Smooth muscle cell (in vitro differentiated cells): ENCODE measurements at regions not wholly inside any gene's neighbourhood (a gene's known extent, or its start where the extent isn't known, plus 50 kb on each side); places are given as distances from the start of the nearest gene placed in this dataset.

ENCODE experiments used
- DNase-seq: peaks from one replicate; lab custom pipeline; 2025; ENCODE audit not compliant: unreplicated experiment; lab: John Stamatoyannopoulos, UW
- H2AFZ ChIP-seq: fragments of 200-600 bp; sonication (generic); 2 replicates; pipeline ENCODE4 v1.6.0; 2016; ENCODE audit warnings: antibody characterized with exemption, low read depth, mild to moderate bottlenecking
- H3F3A ChIP-seq: fragments of 200-600 bp; sonication (generic); 2 replicates; pipeline ENCODE4 v1.6.0; 2017; ENCODE audit warnings: antibody characterized with exemption, low read depth
- H3K27ac ChIP-seq: fragments of 200-600 bp; sonication (generic); 2 replicates; pipeline ENCODE4 v1.5.1; 2016; ENCODE audit warnings: low read depth, mild to moderate bottlenecking
- H3K27me3 ChIP-seq: fragments of 200-600 bp; sonication (generic); 2 replicates; pipeline ENCODE4 v1.6.1; 2016; ENCODE audit warnings: low read depth, mild to moderate bottlenecking
- H3K36me3 ChIP-seq: fragments of 200-600 bp; sonication (generic); 2 replicates; pipeline ENCODE4 v1.5.1; 2016; ENCODE audit warnings: low read depth
- H3K4me1 ChIP-seq: fragments of 200-600 bp; sonication (generic); 2 replicates; pipeline ENCODE4 v1.5.1; 2016; ENCODE audit warnings: low read depth
- H3K4me2 ChIP-seq: fragments of 200-600 bp; sonication (generic); 2 replicates; pipeline ENCODE4 v1.6.0; 2016; ENCODE audit warnings: mild to moderate bottlenecking
- H3K4me3 ChIP-seq: fragments of 200-600 bp; sonication (generic); 2 replicates; pipeline ENCODE4 v1.5.1; 2016; ENCODE audit warnings: mild to moderate bottlenecking
- H3K79me2 ChIP-seq: fragments of 200-600 bp; sonication (generic); 2 replicates; pipeline ENCODE4 v1.6.0; 2016; ENCODE audit warnings: low read depth, mild to moderate bottlenecking
- H3K9ac ChIP-seq: fragments of 200-600 bp; sonication (generic); 2 replicates; pipeline ENCODE4 v1.6.0; 2016; ENCODE audit warnings: low read depth
- H3K9me3 ChIP-seq: fragments of 200-600 bp; sonication (generic); replicated peaks from 2 replicates; pipeline ENCODE4 v1.5.1; 2016; ENCODE audit warnings: low read depth
- H4K20me1 ChIP-seq: fragments of 200-600 bp; sonication (generic); 2 replicates; pipeline ENCODE4 v1.6.0; 2016; ENCODE audit warnings: low read depth
- WGBS: methylation state at CpG from one replicate; pipeline ENCODE4 v1.1.7; 2016; ENCODE audit warnings: low lambda C conversion rate; 5-methylcytosine and 5-hydroxymethylcytosine counted together
- TF ChIP-seq, protein P1 (sequence below): fragments of 200-600 bp; sonication (generic); IDR thresholded peaks from 2 replicates; pipeline ENCODE4 v1.5.1; 2017; ENCODE audit warnings: borderline replicate concordance, mild to moderate bottlenecking, antibody characterized with exemption; ENCODE audit not compliant: insufficient read depth, poor library complexity, severe bottlenecking

DNA sequence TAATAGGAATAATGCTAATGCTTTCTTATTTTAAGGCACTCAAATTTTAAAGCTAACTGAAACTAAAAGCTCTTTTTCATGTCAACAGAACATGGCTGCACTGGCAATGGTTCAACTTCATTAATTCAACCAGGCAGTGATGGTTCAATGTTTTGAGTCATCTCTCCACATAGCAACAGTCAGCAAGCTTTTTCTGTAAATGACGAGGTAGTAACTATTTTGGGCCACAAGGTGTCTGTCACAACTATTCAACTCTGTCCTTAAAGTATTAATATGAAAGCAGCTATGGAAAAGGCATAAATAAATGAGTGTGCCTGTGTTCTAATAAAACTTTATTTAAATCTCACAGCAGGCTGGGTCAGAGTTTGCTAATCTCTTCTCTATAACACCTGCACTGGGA, 1425.6 kb upstream of the PIK3C3 start:
- TF ChIP-seq, protein P1, sequence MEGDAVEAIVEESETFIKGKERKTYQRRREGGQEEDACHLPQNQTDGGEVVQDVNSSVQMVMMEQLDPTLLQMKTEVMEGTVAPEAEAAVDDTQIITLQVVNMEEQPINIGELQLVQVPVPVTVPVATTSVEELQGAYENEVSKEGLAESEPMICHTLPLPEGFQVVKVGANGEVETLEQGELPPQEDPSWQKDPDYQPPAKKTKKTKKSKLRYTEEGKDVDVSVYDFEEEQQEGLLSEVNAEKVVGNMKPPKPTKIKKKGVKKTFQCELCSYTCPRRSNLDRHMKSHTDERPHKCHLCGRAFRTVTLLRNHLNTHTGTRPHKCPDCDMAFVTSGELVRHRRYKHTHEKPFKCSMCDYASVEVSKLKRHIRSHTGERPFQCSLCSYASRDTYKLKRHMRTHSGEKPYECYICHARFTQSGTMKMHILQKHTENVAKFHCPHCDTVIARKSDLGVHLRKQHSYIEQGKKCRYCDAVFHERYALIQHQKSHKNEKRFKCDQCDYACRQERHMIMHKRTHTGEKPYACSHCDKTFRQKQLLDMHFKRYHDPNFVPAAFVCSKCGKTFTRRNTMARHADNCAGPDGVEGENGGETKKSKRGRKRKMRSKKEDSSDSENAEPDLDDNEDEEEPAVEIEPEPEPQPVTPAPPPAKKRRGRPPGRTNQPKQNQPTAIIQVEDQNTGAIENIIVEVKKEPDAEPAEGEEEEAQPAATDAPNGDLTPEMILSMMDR: peak; percentile 19

DNA sequence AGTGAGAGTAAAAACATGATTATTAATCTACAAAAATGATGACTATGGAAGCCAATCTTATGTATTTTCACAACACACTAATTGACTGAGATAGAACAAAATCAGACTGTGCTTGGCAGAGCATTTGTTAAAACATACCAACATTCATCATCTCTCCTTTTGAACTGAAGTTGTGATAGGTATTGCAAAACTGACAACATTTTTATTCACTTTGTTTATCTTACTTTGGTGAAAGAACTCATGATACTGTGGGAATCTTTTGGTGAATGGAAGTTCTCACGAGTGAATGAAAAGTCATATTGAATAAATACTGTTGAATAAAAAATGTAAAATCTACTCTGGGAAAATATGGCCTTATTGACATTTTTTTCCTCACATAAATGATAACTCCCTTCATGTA, 1430.2 kb upstream of the PIK3C3 start:
- no peaks in the 10 kb centered on the region for H4K20me1 ChIP-seq
- H3F3A ChIP-seq: no peaks in the 10 kb centered on the region
- TF ChIP-seq, protein P1: no peak
- no peaks in the 10 kb centered on the region for H3K27me3 ChIP-seq
- H2AFZ ChIP-seq: no peak overlapping the region
- H3K4me1 ChIP-seq: no peaks in the 10 kb centered on the region
- H3K79me2 ChIP-seq: no peaks in the 10 kb centered on the region
- H3K4me3 ChIP-seq: no peak overlapping the region
- WGBS: 92% methylated on average over 1 of the region's 1 CpG
- no peak overlapping the region for H3K4me2 ChIP-seq
- no peak overlapping the region for H3K27ac ChIP-seq
- no peaks in the 10 kb centered on the region for H3K36me3 ChIP-seq
- H3K9me3 ChIP-seq: no peaks in the 10 kb centered on the region
- no peak overlapping the region for H3K9ac ChIP-seq
- DNase-seq: no peak

More for the DNA sequence above, 1425.6 kb upstream of the PIK3C3 start:
- DNase-seq: no peak
- Histone ChIP-seq H3K4me1 (no peaks in the 10 kb centered on the region), H3F3A (no peaks in the 10 kb centered on the region), H3K9me3 (no peaks in the 10 kb centered on the region), H4K20me1 (no peaks in the 10 kb centered on the region), H3K4me3 (no peak overlapping the region), H3K36me3 (no peaks in the 10 kb centered on the region), H3K4me2 (no peak overlapping the region), H3K27me3 (no peaks in the 10 kb centered on the region), H3K79me2 (no peaks in the 10 kb centered on the region), H3K9ac (no peak overlapping the region), H3K27ac (no peak overlapping the region), H2AFZ (no peak overlapping the region)
- 41% methylated on average over 1 of the region's 1 CpG for WGBS

DNA sequence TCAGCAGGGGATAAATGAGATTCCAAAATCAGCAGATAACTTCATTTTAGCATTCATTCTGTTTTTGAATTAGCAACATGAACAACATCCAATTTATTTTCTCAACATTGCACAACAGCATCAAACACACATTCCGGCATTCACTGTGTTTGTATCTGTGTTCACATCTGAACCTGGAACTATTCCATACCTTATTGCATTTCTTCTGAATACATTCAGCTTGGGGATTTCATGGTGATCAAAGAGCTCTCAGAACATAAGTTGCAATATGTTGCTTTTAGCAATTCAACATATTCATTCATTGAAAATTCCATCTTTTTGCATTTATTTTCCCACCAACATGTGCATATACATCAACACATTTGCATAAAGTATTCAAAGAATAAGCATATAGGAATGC, 1431.7 kb upstream of the PIK3C3 start:
- WGBS: 100% methylated on average over 1 of the region's 1 CpG
- TF ChIP-seq, protein P1: no peak
- Histone ChIP-seq H3K4me3 (no peak overlapping the region), H3K27ac (no peak overlapping the region), H3K4me1 (no peaks in the 10 kb centered on the region), H3K4me2 (no peak overlapping the region), H2AFZ (no peak overlapping the region), H3K36me3 (no peaks in the 10 kb centered on the region), H3K27me3 (no peaks in the 10 kb centered on the region), H3K9ac (no peak overlapping the region), H3K9me3 (no peaks in the 10 kb centered on the region), H3F3A (no peaks in the 10 kb centered on the region), H3K79me2 (no peaks in the 10 kb centered on the region), H4K20me1 (no peaks in the 10 kb centered on the region)
- DNase-seq: no peak

DNA sequence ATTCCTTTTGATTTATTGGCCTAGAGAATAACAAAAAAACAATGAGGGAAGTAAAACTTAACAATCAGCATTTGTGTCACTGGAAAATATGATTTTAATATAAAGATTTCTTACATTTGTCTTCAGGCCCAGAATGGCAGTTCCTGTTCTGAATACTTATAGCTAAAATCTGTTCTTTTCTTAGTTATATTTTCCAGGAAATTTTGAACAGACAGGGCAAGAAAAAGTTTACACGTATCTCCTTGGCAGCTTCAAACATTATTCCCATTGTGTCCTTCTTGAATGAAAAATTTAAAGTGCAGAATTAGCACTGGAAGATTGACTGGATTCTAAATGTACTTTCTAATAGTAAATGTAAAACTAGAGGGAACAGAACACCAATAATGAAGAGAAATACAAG, 1454.0 kb upstream of the PIK3C3 start:
- DNase-seq: no peak
- no peak overlapping the region for H3K27ac ChIP-seq
- no peaks in the 10 kb centered on the region for H3K79me2 ChIP-seq
- no peak overlapping the region for H3K4me2 ChIP-seq
- no peaks in the 10 kb centered on the region for H3F3A ChIP-seq
- H3K4me3 ChIP-seq: no peak overlapping the region
- H4K20me1 ChIP-seq: no peaks in the 10 kb centered on the region
- no peaks in the 10 kb centered on the region for H3K9me3 ChIP-seq
- H2AFZ ChIP-seq: no peak overlapping the region
- no peaks in the 10 kb centered on the region for H3K27me3 ChIP-seq
- no peaks in the 10 kb centered on the region for H3K36me3 ChIP-seq
- TF ChIP-seq, protein P1: no peak
- no peaks in the 10 kb centered on the region for H3K4me1 ChIP-seq
- WGBS: 93% methylated on average over 1 of the region's 1 CpG
- no peak overlapping the region for H3K9ac ChIP-seq
